ENCODE measurements at regions not wholly inside any gene's neighbourhood (a gene's known extent, or its start where the extent isn't known, plus 50 kb on each side); places are given as distances from the start of the nearest gene placed in this dataset.

DNA sequence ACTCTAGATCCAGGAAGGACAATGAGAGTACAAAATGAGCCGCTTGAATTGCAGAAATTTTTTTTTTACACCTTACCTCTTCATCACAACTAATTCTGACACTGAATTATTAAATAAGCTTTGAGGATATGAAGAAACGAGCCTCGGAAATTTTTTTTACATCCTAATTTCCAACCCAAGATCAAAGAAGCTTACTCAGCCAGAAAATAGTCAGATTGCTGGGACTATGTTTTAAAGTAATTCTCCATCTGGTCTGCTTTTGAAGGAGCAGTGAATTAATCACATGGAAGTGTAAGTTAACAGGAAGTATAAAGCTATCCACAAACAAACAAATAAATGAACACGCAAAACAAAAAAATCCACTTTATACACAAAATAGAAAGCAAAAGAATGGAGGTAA lies 437.0 kb upstream of the KCNMB2 start:
- POLR2A ChIA-PET, result no interaction called here
- TF ChIP-seq, protein P1, sequence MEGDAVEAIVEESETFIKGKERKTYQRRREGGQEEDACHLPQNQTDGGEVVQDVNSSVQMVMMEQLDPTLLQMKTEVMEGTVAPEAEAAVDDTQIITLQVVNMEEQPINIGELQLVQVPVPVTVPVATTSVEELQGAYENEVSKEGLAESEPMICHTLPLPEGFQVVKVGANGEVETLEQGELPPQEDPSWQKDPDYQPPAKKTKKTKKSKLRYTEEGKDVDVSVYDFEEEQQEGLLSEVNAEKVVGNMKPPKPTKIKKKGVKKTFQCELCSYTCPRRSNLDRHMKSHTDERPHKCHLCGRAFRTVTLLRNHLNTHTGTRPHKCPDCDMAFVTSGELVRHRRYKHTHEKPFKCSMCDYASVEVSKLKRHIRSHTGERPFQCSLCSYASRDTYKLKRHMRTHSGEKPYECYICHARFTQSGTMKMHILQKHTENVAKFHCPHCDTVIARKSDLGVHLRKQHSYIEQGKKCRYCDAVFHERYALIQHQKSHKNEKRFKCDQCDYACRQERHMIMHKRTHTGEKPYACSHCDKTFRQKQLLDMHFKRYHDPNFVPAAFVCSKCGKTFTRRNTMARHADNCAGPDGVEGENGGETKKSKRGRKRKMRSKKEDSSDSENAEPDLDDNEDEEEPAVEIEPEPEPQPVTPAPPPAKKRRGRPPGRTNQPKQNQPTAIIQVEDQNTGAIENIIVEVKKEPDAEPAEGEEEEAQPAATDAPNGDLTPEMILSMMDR (IDR thresholded peaks at IDR 0.05; ENCODE audit: insufficient read depth, low read length, missing control alignments), result no peak
- no peak overlapping the region for H3K4me3 ChIP-seq (ENCODE audit: low read depth, low read length)
- CTCF ChIA-PET, result interaction anchor here (1.3 kb wide), 1 partner anchor 210 kb away, joined by 3 read pairs; no protein-coding TSS in a partner anchor
- DNase-seq (ENCODE audit: low read depth, low spot score), result no peak

DNA sequence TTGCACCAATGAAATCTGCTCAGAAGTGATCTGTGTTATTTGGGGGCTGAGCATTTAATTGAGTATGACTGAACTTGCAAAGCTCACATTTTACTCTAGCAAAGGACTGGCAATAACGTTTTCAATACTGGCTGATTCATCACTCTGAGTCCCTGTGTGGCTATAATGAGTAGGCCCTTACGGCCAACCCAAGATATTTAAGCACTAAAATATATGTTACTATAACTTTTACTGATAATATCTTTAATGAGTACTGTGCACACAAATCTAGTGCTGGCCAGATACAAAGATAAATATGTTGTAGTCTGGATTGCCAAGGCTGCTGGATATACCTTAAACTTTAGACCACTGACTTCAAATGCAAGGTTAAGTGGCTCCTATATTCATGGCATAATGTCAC lies 436.4 kb upstream of the KCNMB2 start:
- no peak overlapping the region for H3K4me3 ChIP-seq (ENCODE audit: low read depth, low read length)
- TF ChIP-seq, protein P1 (IDR thresholded peaks at IDR 0.05; ENCODE audit: insufficient read depth, low read length, missing control alignments), result no peak
- ChIA-PET CTCF (interaction anchor here (1.3 kb wide), 1 partner anchor 209 kb away, joined by 3 read pairs; no protein-coding TSS in a partner anchor), POLR2A (no interaction called here)
- DNase-seq (ENCODE audit: low read depth, low spot score), result no peak

DNA sequence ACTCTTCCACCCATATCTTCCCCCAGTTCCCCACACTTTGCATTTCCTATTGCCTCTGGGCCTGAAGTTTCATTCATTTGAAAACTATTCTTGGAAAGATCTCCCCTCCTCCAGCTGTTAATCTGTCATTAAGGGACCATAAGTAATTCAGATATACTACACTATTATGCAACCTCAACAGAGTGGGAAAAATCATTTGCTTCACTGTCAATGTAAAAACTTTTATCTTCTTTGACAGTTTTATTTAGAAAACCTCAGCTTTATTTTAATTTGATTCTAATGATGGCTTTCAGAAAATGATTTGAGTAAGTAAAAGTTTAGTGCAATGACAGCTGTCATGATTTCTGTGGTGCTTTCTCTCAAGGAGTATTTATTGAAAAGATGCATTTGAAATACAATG lies 435.3 kb upstream of the KCNMB2 start:
- ChIA-PET POLR2A (no interaction called here), CTCF (no interaction called here)
- TF ChIP-seq, protein P1 (IDR thresholded peaks at IDR 0.05; ENCODE audit: insufficient read depth, low read length, missing control alignments), result no peak
- no peak for DNase-seq (ENCODE audit: low read depth, low spot score)
- no peak overlapping the region for H3K4me3 ChIP-seq (ENCODE audit: low read depth, low read length)

DNA sequence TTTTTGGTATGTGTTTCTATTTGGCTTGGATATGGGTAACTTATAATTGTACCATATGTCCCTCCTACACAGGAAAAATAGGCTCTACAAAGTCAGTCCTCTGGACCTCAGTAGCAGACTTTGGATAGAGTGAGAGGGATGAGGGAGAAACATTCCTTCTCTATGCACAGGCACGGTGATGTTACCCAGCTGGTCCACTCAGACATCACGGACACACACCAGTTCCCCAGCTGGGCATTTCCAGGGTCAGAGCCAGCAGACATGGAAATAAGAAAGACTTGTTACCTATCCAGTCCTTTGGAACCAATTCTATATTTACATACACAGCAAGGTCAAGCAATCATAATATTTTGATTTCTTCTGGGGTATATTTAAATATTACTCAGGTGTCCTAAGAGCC lies 433.1 kb upstream of the KCNMB2 start:
- no peak for DNase-seq (ENCODE audit: low read depth, low spot score)
- POLR2A ChIA-PET, result no interaction called here

DNA sequence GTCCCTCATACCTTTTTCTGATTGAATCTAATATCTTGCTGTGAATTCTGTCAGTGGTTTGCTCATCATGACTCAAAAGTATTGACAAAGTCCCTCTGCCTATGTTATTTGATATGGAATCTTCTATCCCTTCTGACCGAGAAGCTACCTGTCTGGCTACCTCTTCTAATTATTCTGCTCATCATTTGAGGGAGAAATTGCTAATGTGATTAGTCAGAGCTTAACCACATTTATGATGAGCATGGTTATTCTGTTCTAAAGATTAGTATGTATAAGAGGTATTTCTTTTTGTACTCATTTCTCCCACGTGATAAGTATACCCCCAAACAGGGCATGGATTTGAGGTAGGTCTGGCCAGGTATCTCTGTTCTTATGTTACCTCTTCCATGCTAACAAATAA lies 428.4 kb upstream of the KCNMB2 start:
- no peak for DNase-seq (ENCODE audit: low read depth, low spot score)
- ChIA-PET CTCF (no interaction called here), POLR2A (no interaction called here)
- TF ChIP-seq, protein P1 (IDR thresholded peaks at IDR 0.05; ENCODE audit: insufficient read depth, low read length, missing control alignments), result no peak
- H3K4me3 ChIP-seq (ENCODE audit: low read depth, low read length), result no peak overlapping the region

More for the DNA sequence above, 433.1 kb upstream of the KCNMB2 start:
- CTCF ChIA-PET, result no interaction called here
- H3K4me3 ChIP-seq (ENCODE audit: low read depth, low read length), result no peak overlapping the region
- TF ChIP-seq, protein P1 (IDR thresholded peaks at IDR 0.05; ENCODE audit: insufficient read depth, low read length, missing control alignments), result no peak

DNA sequence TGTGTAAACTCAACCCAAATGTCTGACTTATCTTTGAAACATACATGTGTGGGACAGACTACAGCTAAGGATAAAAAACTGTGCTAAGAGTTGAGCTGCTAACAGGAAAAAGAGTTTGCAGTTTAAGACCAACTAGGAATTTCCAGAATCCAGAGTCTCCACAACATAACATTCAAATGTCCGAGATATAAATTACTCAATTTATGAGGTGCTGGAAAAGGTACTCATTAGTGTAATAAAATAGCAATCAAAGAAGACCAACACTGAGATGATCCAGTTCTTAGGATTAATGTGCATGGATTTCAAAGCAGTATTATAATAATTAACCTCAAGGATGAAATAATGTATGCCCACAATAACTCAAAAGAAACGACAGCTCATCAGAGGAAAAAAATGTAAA lies 426.5 kb upstream of the KCNMB2 start:
- no peak for DNase-seq (ENCODE audit: low read depth, low spot score)
- CTCF ChIA-PET, result interaction anchor here (1.4 kb wide), 1 partner anchor 25 kb away, joined by 3 read pairs; no protein-coding TSS in a partner anchor

More for the DNA sequence above, 426.5 kb upstream of the KCNMB2 start:
- no peak overlapping the region for H3K4me3 ChIP-seq (ENCODE audit: low read depth, low read length)
- POLR2A ChIA-PET, result no interaction called here
- TF ChIP-seq, protein P1 (IDR thresholded peaks at IDR 0.05; ENCODE audit: insufficient read depth, low read length, missing control alignments), result no peak

Data from AG04449 (cell line).